ENCODE measurements at regions not wholly inside any gene's neighbourhood (a gene's known extent, or its start where the extent isn't known, plus 50 kb on each side); places are given as distances from the start of the nearest gene placed in this dataset.

- Histone ChIP-seq H3K4me1 (ENCODE audit: control insufficient read depth, extremely low read depth, insufficient read depth, low read length) (no peaks in the 10 kb centered on the region), H3K4me3 (ENCODE audit: control insufficient read depth in 2 of 3, extremely low read depth in 1 of 3, insufficient read depth in 2 of 3, low read depth in 1 of 3, low read length in 3 of 3) (no peak overlapping the region), H3K9ac (ENCODE audit: control insufficient read depth, extremely low read depth, insufficient read depth, low read length) (no peak overlapping the region), H3K9me3 (ENCODE audit: control insufficient read depth, low read depth, low read length) (no peaks in the 10 kb centered on the region), H3K4me2 (ENCODE audit: control insufficient read depth, extremely low read depth, insufficient read depth, low read depth, low read length) (no peak overlapping the region), H3K36me3 (ENCODE audit: control insufficient read depth in 2 of 2, extremely low read depth in 1 of 2, insufficient read depth in 2 of 2, low read length in 2 of 2) (no peaks in the 10 kb centered on the region), H4K20me1 (ENCODE audit: control insufficient read depth, extremely low read depth, insufficient read depth, low read length) (no peaks in the 10 kb centered on the region), H2AFZ (ENCODE audit: control insufficient read depth, low read length) (no peak overlapping the region), H3K9me1 (ENCODE audit: control insufficient read depth, extremely low read depth, insufficient read depth, low read length) (no peaks in the 10 kb centered on the region), H3K27me3 (ENCODE audit: control insufficient read depth, extremely low read depth, insufficient read depth, low read length) (no peaks in the 10 kb centered on the region), H3K79me2 (ENCODE audit: control insufficient read depth, insufficient read depth, low read length) (no peaks in the 10 kb centered on the region), H3K27ac (ENCODE audit: control insufficient read depth, insufficient read depth, low read length) (no peak overlapping the region)
- dilution Hi-C loops (cut with MboI; ENCODE audit: extremely low pct_ligation_motif_present, low sequenced_read_pairs): no loop called here
- no peak for DNase-seq (ENCODE audit: low read depth, low spot score)
- no peak for FAIRE-seq
- TF ChIP-seq EZH2 (IDR thresholded peaks at IDR 0.05; ENCODE audit: low read length): no peak
- no peak for TF ChIP-seq CTCF (optimal IDR thresholded peaks at IDR 0.05 in 1 of 3, IDR thresholded peaks at IDR 0.05 in 1 of 3, conservative IDR thresholded peaks at IDR 0.05 in 1 of 3; ENCODE audit: extremely low read depth in 1 of 3, insufficient read depth in 2 of 3, low read length in 3 of 3)
These were observed 87.9 kb downstream of the CHST2 start for GRCh38 chr3:143207338-143207961.

GRCh38 chr3:143208976-143209714, 89.6 kb downstream of the CHST2 start:
- FAIRE-seq (no peak), DNase-seq (ENCODE audit: low read depth, low spot score) (no peak)
- H4K20me1 ChIP-seq (ENCODE audit: control insufficient read depth, extremely low read depth, insufficient read depth, low read length): no peaks in the 10 kb centered on the region
- H3K9ac ChIP-seq (ENCODE audit: control insufficient read depth, extremely low read depth, insufficient read depth, low read length): no peak overlapping the region
- no peak overlapping the region for H3K4me3 ChIP-seq (ENCODE audit: control insufficient read depth in 2 of 3, extremely low read depth in 1 of 3, insufficient read depth in 2 of 3, low read depth in 1 of 3, low read length in 3 of 3)
- H3K9me1 ChIP-seq (ENCODE audit: control insufficient read depth, extremely low read depth, insufficient read depth, low read length): no peaks in the 10 kb centered on the region
- no peaks in the 10 kb centered on the region for H3K9me3 ChIP-seq (ENCODE audit: control insufficient read depth, low read depth, low read length)
- H3K36me3 ChIP-seq (ENCODE audit: control insufficient read depth in 2 of 2, extremely low read depth in 1 of 2, insufficient read depth in 2 of 2, low read length in 2 of 2): no peaks in the 10 kb centered on the region
- TF ChIP-seq EZH2 (IDR thresholded peaks at IDR 0.05; ENCODE audit: low read length) (no peak), CTCF (optimal IDR thresholded peaks at IDR 0.05 in 1 of 3, IDR thresholded peaks at IDR 0.05 in 1 of 3, conservative IDR thresholded peaks at IDR 0.05 in 1 of 3; ENCODE audit: extremely low read depth in 1 of 3, insufficient read depth in 2 of 3, low read length in 3 of 3) (no peak)
- H3K4me1 ChIP-seq (ENCODE audit: control insufficient read depth, extremely low read depth, insufficient read depth, low read length): no peaks in the 10 kb centered on the region
- no peaks in the 10 kb centered on the region for H3K27me3 ChIP-seq (ENCODE audit: control insufficient read depth, extremely low read depth, insufficient read depth, low read length)
- H3K79me2 ChIP-seq (ENCODE audit: control insufficient read depth, insufficient read depth, low read length): no peaks in the 10 kb centered on the region
- no peak overlapping the region for H3K4me2 ChIP-seq (ENCODE audit: control insufficient read depth, extremely low read depth, insufficient read depth, low read depth, low read length)
- H3K27ac ChIP-seq (ENCODE audit: control insufficient read depth, insufficient read depth, low read length): no peak overlapping the region
- H2AFZ ChIP-seq (ENCODE audit: control insufficient read depth, low read length): no peak overlapping the region
- dilution Hi-C loops (cut with MboI; ENCODE audit: extremely low pct_ligation_motif_present, low sequenced_read_pairs): no loop called here

Data from keratinocyte (primary cell).